CD14-positive monocyte (primary cell): ENCODE measurements at regions not wholly inside any gene's neighbourhood (a gene's known extent, or its start where the extent isn't known, plus 50 kb on each side); places are given as distances from the start of the nearest gene placed in this dataset.

Experiments used
- DNase-seq, 3 donors: peaks; one replicate each; pipeline ENCODE4 v3.0.0-alpha.2; 2011 to 2022
- H2AFZ ChIP-seq: 2 replicates; pipeline ENCODE4 v1.6.0; 2012; ENCODE audit warnings: mild to moderate bottlenecking, low read depth, low read length, inconsistent platforms; ENCODE audit not compliant: insufficient read depth, poor library complexity, severe bottlenecking
- H3K27ac ChIP-seq, 2 donors: 1 replicate in 1 of 2; 2 replicates in 1 of 2; pipeline ENCODE4 v1.5.1; 2012 to 2013; ENCODE audit warnings: low read length in 2 of 2, control low read depth in 1 of 2, inconsistent platforms in 1 of 2, low read depth in 1 of 2, mild to moderate bottlenecking in 1 of 2
- H3K27me3 ChIP-seq, 2 donors: one replicate each; pipeline versions ENCODE4 v1.6.0 to v1.6.1; 2011 to 2013; ENCODE audit warnings: low read length in 2 of 2; ENCODE audit not compliant: control insufficient read depth in 2 of 2, insufficient read depth in 2 of 2
- H3K36me3 ChIP-seq, 2 donors: replicated peaks in 1 of 2; 1 replicate in 1 of 2; 2 replicates in 1 of 2; pipeline versions ENCODE4 v1.5.1 to v1.6.1; 2012 to 2013; ENCODE audit warnings: low read length in 2 of 2, control low read depth in 1 of 2, inconsistent platforms in 1 of 2, mild to moderate bottlenecking in 1 of 2; ENCODE audit not compliant: insufficient read depth in 2 of 2, control insufficient read depth in 1 of 2
- H3K4me1 ChIP-seq, 2 donors: 1 replicate in 1 of 2; 2 replicates in 1 of 2; pipeline versions ENCODE4 v1.5.1 to v1.6.1; 2012 to 2013; ENCODE audit warnings: low read length in 2 of 2, control low read depth in 1 of 2, inconsistent platforms in 1 of 2, mild to moderate bottlenecking in 1 of 2, moderate library complexity in 1 of 2; ENCODE audit not compliant: insufficient read depth in 2 of 2, control insufficient read depth in 1 of 2
- H3K4me2 ChIP-seq: replicated peaks from 2 replicates; pipeline ENCODE3; 2012; ENCODE audit warnings: low read length, moderate library complexity, mild to moderate bottlenecking; ENCODE audit not compliant: poor library complexity, severe bottlenecking; ENCODE audit errors: extremely low read depth
- H3K4me3 ChIP-seq, 3 experiments: fragments of 200-600 bp in 1 of 3; sonication (generic) in 1 of 3; replicated peaks in 1 of 3; 1 replicate in 2 of 3; 2 replicates in 1 of 3; pipeline ENCODE4 v1.5.1; 2011 to 2013; ENCODE audit warnings: low read length in 3 of 3, mild to moderate bottlenecking in 3 of 3, control low read depth in 2 of 3, low read depth in 2 of 3, inconsistent platforms in 1 of 3, moderate library complexity in 1 of 3
- H3K79me2 ChIP-seq: 2 replicates; pipeline ENCODE4 v1.6.0; 2012; ENCODE audit warnings: mild to moderate bottlenecking, control low read depth, inconsistent platforms, low read length, moderate library complexity; ENCODE audit not compliant: insufficient read depth
- H3K9ac ChIP-seq: 2 replicates; pipeline ENCODE4 v1.6.0; 2017; ENCODE audit warnings: low read length, mild to moderate bottlenecking; ENCODE audit not compliant: insufficient read depth, poor library complexity, severe bottlenecking
- H3K9me3 ChIP-seq, 2 donors: replicated peaks in 1 of 2; 1 replicate in 1 of 2; 2 replicates in 1 of 2; pipeline versions ENCODE4 v1.5.1 to v1.6.1; 2012 to 2013; ENCODE audit warnings: low read length in 2 of 2, control low read depth in 1 of 2; ENCODE audit not compliant: control insufficient read depth in 1 of 2, insufficient read depth in 1 of 2
- H4K20me1 ChIP-seq: 2 replicates; pipeline ENCODE4 v1.6.0; 2012; ENCODE audit warnings: mild to moderate bottlenecking, low read length, control low read depth, moderate library complexity; ENCODE audit not compliant: insufficient read depth
- H3K27ac Mint-ChIP-seq, 7 donors: one replicate each; pipeline ENCODE4 v1.8.0; 2020; ENCODE audit warnings: mild to moderate bottlenecking in 7 of 7, mixed read lengths in 7 of 7, moderate library complexity in 6 of 7, inconsistent platforms in 2 of 7
- H3K27me3 Mint-ChIP-seq, 3 donors: one replicate each; pipeline ENCODE4 v1.8.0; 2021 to 2022; ENCODE audit warnings: low read depth in 3 of 3, mild to moderate bottlenecking in 3 of 3, mixed read lengths in 3 of 3, moderate library complexity in 3 of 3, inconsistent platforms in 1 of 3
- H3K36me3 Mint-ChIP-seq, 2 donors: one replicate each; pipeline ENCODE4 v1.8.0; 2020; ENCODE audit warnings: mixed read lengths in 2 of 2, inconsistent platforms in 1 of 2, mild to moderate bottlenecking in 1 of 2
- H3K4me1 Mint-ChIP-seq: one replicate; pipeline ENCODE4 v1.8.0; 2020; ENCODE audit warnings: mild to moderate bottlenecking, mixed read lengths
- H3K4me3 Mint-ChIP-seq, 2 donors: one replicate each; pipeline ENCODE4 v1.8.0; 2020; ENCODE audit warnings: mild to moderate bottlenecking in 2 of 2, mixed read lengths in 2 of 2, moderate library complexity in 1 of 2
- H3K9me3 Mint-ChIP-seq, 7 donors: one replicate each; pipeline ENCODE4 v1.8.0; 2020 to 2022; ENCODE audit warnings: mixed read lengths in 7 of 7, mild to moderate bottlenecking in 6 of 7, moderate library complexity in 6 of 7, inconsistent platforms in 2 of 7
- CTCF ChIP-seq: fragments of 200-600 bp; IDR thresholded peaks from one replicate; pipeline ENCODE4 v1.8.0; 2022; ENCODE audit warnings: antibody characterized with exemption, mild to moderate bottlenecking
- WGBS: methylation state at CpG from one replicate; pipeline ENCODE4 v1.1.5; 2013; ENCODE audit warnings: missing lambda C conversion rate; ENCODE audit not compliant: insufficient coverage; 5-methylcytosine and 5-hydroxymethylcytosine counted together
- intact Hi-C, 2 donors: fragments of 100-400 bp; cut with micrococcal nuclease; formaldehyde crosslinking; loops; one replicate each; pipeline versions ENCODE4 v1.15.0 to v1.15.1; 2023

DNA sequence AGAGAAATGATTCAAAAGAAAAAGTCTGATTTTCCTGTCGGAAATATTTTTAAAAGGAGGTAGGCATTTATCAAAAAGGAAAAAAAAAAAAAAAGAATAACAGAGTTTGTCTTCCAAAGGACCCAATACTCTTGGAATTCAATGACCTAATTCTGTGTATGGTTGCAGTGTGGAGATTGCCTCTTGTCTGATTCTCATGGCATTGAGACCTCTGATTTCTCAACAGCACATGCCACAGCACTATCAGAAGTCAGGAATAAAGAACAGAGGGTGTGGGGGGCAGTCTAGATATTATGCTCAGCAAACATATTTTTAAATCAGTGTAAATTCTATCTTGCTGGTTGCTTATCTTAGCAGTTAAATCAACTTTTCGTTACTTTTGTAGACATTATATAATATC, 81.3 kb upstream of the SOX9 start:
- no peak for TF ChIP-seq CTCF
- Mint-ChIP-seq H3K4me3 (no peak overlapping the region), H3K4me1 (no peaks in the 10 kb centered on the region), H3K9me3 (peaks cover 0 to 5% (median 3%) of the 10 kb centered on the region in 7 donors), H3K36me3 (no peaks in the 10 kb centered on the region), H3K27me3 (no peaks in the 10 kb centered on the region), H3K27ac (no peak overlapping the region)
- no CpG with 5 or more reads among the region's 2 CpGs for WGBS
- intact Hi-C loops: no loop called here
- Histone ChIP-seq H4K20me1 (no peaks in the 10 kb centered on the region), H3K27ac (no peak overlapping the region), H3K4me1 (no peaks in the 10 kb centered on the region), H3K9me3 (peaks cover 0 to 2% of the 10 kb centered on the region in 2 donors), H3K27me3 (no peaks in the 10 kb centered on the region), H3K9ac (no peak overlapping the region), H3K36me3 (no peaks in the 10 kb centered on the region), H3K4me3 (no peak overlapping the region), H2AFZ (no peak overlapping the region), H3K79me2 (no peaks in the 10 kb centered on the region), H3K4me2 (no peak overlapping the region)
- no peak for DNase-seq

GRCh38 chr17:72046178-72046577, 74.6 kb upstream of the SOX9 start:
- no peaks in the 10 kb centered on the region for H3K27me3 ChIP-seq
- Mint-ChIP-seq H3K9me3 (peaks cover 2 to 14% (median 6%) of the 10 kb centered on the region in 7 donors), H3K27ac (no peak overlapping the region), H3K36me3 (no peaks in the 10 kb centered on the region), H3K27me3 (no peaks in the 10 kb centered on the region), H3K4me1 (no peaks in the 10 kb centered on the region), H3K4me3 (no peak overlapping the region)
- H3K4me2 ChIP-seq: no peak overlapping the region
- H3K9me3 ChIP-seq: peaks cover 0 to 2% of the 10 kb centered on the region in 2 donors
- no peaks in the 10 kb centered on the region for H3K36me3 ChIP-seq
- no peak overlapping the region for H3K4me3 ChIP-seq
- H3K27ac ChIP-seq: no peak overlapping the region
- no peaks in the 10 kb centered on the region for H4K20me1 ChIP-seq
- no peak overlapping the region for H3K9ac ChIP-seq
- H2AFZ ChIP-seq: no peak overlapping the region
- WGBS: 89% methylated on average over 2 of the region's 3 CpGs
- intact Hi-C loops: no loop called here
- no peaks in the 10 kb centered on the region for H3K4me1 ChIP-seq
- DNase-seq: no peak
- no peak for TF ChIP-seq CTCF
- H3K79me2 ChIP-seq: no peaks in the 10 kb centered on the region
